GM21619 (cell line): ENCODE measurements at regions not wholly inside any gene's neighbourhood (a gene's known extent, or its start where the extent isn't known, plus 50 kb on each side); places are given as distances from the start of the nearest gene placed in this dataset.

Experiments
- ATAC-seq: cut with Tn5 transposase; IDR thresholded peaks from one replicate; pipeline ENCODE4 v1.9.1; 2021; ENCODE audit not compliant: unreplicated experiment

DNA sequence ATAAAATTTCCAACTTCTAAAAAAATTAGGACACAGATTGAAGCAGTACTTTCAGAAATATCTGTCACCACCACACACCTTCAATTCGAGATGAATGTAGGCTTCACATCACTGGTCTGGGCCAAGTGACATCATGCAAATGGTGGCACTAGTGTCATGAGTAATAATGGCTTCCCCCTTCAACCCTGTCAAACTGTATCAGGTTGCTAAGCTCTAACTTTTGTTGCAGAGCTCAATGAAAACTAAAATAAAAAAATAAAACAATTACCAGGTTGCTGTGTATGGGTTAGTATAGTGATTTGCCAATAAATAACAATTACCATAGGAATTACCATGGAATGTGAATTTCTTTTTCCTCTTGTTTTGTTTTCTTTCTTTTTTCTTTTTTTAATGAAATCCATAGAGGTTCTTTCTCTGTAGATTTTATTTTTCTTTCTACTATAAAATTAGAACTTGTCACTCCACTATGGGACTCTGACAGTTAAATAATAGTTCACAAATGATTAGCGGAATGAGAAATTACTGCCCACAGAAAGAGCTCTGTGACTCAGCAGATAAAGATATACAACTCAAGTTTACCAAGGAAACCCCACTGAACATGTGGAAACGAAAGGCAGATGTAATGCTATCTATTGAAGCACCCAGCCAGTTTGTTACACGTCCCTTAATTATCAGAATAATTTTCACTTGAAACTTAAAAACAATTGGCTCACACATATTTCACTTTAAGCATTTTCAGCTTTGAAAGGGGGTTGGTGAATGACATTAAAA, 783.8 kb upstream of the WWC1 start:
- no peak for ATAC-seq

DNA sequence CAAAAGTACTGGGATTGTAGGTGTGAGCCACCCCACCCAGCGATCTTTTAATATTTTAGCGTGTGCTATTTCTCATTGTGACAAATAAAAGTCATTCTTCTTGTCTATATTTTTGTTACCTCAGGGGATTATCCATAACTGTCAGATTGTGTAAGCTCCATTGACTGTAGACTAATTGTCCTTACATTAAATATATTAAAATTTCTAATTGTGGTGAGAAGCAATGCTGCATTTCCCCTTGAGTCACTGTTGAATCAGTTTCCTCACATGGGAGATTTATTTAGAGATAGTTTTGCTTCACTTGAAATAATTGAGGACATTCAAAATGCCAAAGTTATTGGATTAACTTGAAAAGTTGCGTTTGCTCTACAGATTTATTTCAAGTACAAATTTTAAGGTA, 782.4 kb upstream of the WWC1 start:
- ATAC-seq = no peak

DNA sequence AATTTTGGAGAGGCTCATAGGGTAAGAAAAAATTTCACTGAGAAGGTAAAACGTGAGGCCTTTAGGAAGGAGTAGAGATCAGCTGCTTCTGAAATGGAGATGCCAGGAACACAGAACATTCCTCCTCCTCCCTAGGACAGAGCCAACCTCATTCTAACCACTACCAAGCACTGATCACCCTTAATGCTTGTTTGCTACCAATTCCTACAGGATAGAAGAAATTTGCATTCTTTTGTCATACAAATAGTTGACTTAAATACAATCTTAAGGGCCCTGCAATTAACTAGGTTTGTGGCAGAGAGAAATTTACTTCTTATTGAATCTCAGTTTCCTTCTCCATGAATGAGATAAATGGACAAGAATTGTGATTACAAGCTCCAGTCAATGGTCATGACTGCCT, 780.2 kb upstream of the WWC1 start:
- ATAC-seq = no peak

DNA sequence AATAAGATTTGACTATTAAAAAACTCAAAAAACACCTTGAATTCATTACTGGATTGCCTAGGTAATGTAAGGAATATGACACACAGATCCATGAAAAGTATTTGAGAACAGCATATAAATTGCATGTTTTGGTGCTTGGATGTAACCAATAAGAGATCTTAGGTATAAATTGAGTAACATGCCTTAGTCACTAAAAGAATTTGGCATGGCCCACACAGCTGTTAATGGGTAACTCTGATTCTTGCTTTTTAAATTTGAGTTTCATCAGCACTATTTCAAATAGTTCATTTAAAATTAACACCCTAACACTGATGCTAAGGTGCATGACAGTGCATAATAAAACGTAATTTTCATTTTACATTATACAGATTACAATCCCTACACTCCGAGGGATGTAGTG, 779.3 kb upstream of the WWC1 start:
- ATAC-seq = no peak

DNA sequence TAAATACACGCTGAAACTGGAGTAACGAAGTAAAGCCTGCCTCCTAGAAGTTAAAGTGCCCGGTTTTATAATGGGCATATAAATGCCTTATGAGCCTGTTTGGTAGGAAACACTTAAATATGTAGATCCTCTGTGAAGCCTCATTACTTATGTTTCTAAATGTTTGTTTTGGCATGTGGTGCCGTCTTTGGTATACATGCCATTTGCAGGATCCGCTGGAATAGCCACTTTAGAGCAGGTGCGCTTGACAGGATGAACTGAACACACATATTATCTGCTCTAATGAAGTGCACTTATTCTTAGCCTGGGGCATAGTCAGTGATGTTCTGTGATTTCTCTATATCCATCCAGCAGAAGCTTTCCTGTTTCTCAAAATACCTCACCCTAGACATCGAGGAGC, 778.1 kb upstream of the WWC1 start:
- ATAC-seq = no peak

DNA sequence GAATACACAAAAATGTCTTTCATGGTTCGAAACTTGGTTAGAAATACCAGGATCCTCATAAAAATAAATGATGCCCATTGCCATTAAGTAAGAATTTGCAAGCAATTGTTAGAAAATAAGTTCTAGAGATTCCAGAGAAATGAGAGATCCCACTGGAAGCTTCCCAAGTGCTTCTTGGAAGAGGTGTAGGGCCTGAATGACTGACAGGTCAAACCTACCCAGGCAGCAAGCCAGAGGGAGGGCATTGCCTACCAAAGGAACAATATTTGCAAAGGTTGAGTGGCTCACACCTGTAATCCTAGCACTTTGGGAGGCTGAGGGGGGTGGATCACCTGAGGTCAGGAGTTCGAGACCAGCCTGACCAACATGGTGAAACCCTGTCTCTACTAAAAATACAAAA, 777.0 kb upstream of the WWC1 start:
- no peak for ATAC-seq

DNA sequence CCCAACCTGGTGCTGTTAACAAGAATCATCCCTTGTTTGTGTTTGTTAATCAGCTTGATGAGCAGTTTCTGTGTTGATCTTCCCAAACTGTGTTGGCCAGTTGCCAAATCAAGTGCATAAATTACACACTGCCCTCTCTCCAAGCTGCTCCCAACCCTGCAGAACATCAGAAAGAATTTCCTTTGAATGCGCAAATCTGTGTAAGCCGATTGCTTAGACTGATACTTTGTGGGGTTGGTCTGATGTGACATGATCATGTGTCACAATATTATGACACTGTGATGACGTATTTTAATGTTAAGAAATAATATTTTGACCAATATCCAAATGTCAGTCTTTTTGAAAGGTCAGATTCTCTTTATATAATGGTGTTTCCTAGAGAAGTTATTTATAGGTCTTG, 766.4 kb upstream of the WWC1 start:
- no peak for ATAC-seq

DNA sequence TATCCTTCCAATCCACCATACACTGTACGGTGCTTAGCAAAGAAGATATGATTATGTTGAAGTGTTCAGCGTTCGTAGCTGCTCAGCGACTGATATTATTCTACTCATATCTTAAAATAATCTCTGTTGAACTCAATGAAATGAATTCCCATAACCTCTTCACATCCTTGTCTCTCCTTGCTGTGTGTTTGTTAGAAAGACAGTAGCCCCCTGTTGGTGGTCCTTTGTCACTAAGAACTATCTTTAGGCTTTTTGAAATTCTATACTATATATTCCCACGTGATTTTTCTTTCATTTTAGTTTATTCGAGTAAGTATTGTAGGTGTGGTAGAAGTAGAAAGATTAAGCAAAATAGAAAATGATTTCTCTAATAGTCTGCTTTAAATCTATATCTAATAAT, 762.8 kb upstream of the WWC1 start:
- ATAC-seq = no peak

DNA sequence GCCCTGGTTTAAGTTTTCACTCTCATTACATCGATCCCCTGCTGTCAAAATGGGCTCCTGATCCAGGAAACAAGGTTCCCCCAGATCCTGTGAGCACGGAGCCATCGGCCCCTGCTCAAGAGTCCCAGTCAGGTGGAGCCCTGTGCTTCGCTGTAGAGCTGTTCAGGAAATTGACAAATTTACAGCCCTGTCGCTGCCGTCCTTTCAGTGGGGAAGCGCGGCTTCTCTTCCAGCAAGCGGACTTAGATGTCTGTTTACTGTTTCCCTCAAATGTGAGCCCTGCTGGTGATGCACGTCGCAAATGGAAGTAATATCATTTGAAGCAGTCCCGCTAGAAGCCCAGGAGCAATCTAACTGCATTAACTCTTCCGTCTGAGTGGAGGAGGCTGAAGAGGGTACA, 760.9 kb upstream of the WWC1 start:
- ATAC-seq = no peak

DNA sequence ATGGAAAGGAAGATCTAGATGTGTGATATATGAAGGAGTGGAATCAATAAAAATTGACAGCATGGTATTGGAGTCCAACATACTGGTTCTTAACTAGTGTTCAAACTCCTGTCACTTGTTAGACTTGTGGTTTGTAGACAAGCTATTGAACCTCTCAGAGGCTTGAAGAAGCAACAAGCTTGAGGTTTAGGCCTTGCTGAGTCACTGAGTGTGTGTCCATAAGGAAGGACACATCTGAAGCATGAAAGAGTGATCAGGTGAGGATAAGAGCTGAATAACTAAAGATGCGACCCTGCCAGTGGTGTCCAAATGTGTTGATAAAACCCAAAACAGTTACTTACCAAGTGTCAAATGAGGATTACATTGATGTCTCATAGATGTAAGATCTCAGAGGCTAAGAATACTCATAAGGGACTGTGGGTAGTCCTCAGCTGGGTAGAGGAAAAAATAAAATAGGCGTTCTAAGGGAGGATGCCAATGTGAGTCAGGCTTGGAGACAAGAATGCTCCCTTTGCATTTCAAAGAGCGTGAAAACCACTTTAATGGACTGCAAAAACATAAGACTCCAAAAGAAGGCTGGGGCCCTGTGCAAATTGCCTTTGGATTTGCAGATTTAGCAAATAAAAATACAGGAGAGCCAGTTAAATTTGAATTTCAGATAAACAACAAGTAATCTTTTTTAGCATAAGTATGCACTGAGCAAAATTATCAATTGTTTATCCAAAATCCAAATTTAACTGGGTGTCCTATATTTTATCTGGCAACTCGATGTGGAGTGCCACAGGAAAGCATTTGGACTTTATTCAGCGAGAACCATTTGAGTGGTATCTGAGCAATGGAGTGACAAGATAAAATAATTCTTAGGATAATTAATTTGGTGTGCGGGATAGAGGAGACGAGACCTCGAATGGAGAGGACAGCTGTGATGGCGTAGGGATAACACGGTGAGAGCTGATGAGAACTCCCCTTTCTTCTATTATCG, 757.3 kb upstream of the WWC1 start:
- ATAC-seq = no peak

DNA sequence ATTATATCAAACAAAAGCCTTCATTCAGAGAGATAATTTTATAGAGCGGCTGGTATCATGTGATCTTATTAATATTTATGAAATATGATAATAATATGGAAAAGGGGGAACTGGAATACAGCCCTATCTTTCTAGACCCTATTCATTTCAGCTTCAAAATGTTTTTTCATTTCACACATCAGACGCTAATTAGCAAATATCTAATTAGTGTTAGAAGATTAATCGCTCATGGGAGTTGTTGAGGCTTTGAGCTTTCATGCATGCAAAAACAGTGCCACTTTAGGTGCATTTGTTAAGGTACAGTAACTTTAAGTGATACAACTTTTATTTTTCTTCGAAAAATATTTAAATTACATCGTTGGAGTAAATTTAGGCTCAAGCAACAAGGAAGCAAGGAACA, 751.7 kb upstream of the WWC1 start:
- no peak for ATAC-seq

DNA sequence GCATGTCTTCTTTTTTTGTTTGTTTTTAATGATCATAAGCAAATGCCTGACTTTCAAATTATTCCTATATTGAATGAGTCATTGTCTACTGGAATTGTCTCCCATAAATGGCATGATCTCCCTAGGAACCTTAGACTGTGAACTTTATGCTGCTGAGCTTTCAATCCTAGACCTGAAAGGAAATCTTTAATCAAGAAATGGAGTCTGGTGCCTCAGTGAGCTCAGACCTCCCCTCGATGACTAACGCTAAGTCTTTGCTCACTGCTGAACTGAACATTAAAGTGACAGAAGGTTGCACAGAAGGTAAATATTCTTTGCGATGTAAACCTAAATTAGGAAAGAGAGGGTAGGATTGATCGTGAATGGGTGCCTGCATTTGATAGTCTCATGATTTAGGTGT, 745.2 kb upstream of the WWC1 start:
- no peak for ATAC-seq

DNA sequence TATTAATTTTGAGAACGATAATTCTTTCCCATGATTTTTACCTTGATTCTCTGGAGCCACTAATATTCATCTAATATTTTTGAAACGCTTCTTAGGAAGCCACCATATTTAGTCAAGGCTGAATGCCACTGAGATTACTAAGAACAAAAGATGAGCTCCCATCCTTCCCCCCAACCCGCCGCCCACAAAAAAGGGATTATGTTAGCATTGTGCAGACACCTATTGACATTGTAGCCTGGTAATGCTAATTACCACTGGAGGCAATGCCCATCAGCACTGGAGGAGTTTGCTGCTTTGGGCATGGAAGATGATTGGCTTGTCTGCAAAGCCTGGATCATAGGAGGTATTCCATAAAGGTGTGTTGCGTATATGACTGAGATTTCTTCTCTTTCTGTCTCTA, 739.1 kb upstream of the WWC1 start:
- no peak for ATAC-seq

DNA sequence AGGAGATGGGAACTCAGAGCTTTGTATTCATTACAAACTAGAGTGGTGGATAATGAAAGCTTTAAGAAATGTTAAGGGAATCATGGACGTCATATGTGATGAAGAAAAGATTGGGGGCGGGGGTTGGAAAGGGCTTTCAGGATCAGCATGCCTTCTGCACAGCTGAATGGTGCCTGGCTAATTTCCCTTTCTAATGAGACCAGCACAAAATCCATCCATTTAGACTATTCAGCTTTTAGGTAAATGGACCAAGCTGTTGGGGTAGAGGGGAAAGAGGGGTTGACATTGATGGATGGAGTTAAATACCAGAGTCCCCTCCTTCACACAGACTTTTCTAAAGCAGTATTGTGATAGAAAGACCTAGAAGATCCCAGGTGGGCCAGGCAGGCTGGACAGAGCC, 737.9 kb upstream of the WWC1 start:
- ATAC-seq = no peak

DNA sequence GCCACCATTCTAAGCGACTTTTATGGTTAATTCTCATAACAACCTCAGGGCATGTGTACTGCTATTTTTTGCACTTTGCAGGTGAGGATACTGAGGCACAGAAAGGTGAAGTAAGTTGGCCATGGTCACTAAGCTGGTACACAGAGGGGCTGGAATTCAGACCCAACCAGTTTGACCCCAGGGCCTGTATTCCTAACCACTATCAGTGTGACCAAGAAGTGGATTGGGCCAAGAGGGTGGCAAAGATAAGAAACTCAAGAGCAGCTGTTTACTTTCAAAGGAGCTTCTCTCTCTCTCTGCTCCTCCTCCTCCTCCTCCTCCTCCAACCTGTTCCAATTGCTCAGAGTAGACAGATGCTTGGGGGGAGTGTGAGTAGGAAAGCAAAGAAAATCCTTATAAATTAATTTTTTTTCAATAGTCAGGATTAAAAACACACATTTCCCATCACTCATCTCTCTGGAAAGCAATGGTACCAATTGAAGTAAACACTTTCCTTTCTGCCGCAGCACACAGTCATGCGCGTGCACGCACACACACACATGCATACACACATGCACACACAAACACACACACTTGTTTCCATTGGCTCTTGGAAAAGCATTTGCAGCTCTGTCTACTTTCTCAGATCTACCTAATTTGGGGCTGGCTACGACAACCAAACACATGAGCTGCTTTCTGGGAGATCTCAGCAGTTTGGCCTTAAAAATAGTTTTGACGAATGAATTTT, 736.7 kb upstream of the WWC1 start:
- no peak for ATAC-seq

DNA sequence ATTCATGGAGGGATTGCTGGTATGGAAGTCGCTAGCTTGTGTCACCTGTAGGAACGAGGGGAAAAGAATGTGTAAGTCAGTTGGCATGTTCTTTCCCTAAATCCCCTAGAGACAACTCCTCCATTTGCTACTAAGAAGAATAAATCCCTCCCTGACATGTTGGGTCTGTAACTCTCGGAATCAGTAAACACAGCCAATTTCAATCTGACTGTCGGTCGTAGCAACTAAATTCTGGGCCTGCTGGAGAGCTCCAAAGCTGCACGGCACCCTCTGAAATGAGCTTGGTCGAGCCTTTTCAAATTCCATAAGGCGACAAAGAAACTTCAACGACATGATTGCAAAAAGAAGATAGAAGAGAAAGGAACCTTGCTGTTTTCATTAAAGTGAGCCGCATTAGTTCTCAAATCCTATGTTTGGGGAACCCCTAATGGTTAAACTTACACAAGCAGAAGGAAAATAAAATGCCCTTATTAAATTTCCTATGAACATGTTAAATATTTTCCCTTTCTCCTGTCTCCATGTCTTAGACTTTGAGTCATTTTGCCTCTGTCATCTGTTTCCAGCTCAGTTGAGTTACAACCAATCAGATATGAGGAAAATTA, 735.8 kb upstream of the WWC1 start:
- ATAC-seq = no peak

DNA sequence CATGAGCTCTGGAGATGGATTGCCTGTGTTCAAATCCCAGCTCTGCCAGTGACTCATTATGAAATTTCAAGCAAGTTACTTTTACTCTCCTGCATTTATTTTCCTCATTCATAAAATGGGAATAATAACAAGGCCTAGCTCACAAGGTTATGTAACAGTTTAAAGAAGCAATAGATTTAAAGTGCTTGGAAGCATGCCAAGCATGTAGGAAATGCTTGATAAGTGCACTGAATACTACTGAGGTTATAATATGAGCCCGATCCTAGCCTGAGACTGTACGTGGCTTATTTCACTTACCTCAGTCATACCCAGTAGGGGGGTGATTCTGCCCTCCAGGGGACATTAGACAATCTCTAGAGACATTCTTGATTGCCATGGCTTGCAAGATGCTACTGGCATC, 734.1 kb upstream of the WWC1 start:
- no peak for ATAC-seq

DNA sequence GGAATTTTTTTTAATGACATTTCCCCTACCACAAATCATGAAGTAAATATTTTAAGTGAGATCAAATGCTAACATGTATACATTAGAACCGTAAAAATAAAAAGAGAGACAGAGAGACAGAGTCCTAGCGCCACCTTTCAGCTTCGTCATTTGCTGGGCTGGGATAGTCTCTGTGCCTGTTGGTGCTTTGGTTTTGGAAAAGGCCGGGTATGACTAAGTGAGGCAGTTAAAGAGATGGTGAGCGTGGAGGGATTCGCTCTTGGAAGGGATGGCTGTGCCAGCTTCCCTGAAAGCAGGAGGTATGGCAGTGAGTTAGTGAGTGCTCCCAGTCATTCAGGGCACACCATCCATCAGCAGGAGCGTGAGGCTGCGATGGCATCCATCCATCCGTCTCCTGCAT, 729.6 kb upstream of the WWC1 start:
- no peak for ATAC-seq

DNA sequence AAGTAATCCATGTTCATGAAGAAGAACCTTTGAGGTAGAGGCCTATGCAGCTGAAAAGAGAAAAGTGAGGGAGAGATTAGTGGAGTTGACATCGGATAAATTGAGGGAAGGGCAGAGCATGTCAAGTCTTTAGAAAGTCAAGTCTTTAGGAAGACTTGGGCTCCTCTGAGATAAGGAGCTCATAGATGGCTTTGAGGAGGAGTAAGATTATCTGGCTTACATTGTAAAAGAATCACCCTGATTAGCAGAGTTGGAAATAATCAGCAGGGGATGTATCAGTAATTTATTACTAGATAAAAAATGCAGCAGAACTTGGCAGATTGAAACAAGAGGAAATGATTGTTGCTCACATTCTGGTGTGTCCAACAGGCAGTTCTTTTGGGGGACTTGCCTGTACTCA, 727.2 kb upstream of the WWC1 start:
- no peak for ATAC-seq

DNA sequence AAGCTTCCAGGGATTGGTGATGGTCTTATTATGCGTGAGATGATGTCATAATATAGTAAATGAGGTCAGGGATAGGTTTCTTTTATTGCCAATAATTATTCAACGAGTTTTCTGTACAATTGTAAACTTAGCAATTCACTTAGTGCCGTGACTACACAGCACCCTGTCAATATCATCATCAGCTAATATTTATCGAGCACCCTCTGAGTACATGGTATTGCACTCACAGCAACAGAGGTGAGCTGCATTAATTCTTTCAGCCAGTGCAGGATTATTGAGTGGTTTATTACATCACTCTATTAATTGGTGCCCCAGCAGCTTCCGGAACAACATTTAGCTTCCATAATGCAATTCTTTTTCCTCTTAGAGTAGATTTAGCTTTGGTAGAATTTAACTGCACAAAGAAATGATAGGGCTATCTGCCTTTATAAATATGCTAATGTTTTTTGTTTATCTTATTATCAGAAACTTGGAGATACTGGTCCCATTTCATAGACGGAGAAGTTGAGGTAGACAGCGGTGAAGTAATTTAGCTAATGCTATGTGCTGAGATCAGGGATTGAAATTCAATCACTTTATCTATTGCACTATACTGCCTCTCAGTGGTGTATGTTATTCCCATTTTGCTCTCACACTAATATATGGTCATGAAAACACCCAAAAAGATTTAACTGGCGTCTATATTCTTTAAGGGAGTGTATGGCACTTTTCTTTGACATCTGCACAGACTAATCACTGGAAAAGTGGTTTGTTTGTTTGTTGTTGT, 726.1 kb upstream of the WWC1 start:
- no peak for ATAC-seq

DNA sequence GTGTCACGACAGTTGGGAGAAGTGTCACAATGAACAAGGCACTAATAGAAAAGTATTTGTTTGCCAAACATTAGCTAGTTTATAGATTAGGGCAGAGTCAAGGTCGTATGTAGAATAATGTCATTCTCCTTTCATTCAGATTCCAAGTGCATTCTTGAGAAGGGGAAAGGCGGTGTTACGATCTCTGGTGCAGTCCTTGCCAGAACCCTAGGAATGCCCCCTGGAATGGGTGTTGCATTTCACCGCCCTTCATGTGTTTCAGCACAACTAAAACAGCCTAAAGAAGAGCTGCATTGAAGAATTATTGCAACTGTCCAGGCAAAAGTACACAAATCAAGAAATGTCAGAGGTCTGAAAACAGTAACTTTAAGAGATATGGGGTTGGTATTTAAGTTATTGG, 721.0 kb upstream of the WWC1 start:
- no peak for ATAC-seq
